SH-SY5Y (cell line): ENCODE measurements at regions not wholly inside any gene's neighbourhood (a gene's known extent, or its start where the extent isn't known, plus 50 kb on each side); places are given as distances from the start of the nearest gene placed in this dataset.

Experiments
- GATA2 ChIP-seq: IDR thresholded peaks from 2 replicates; pipeline ENCODE4 v1.6.1; 2011; ENCODE audit warnings: mild to moderate bottlenecking, low read depth, low read length
- GATA3 ChIP-seq: IDR thresholded peaks from 2 replicates; pipeline ENCODE4 v1.6.1; 2011; ENCODE audit warnings: low read depth, mild to moderate bottlenecking, low read length, moderate library complexity

- TF ChIP-seq GATA2 (no peak), GATA3 (no peak)
Measured at GRCh38 chr6:12509060-12509459, 207.5 kb upstream of the PHACTR1 start.
